ENCODE measurements at regions not wholly inside any gene's neighbourhood (a gene's known extent, or its start where the extent isn't known, plus 50 kb on each side); places are given as distances from the start of the nearest gene placed in this dataset.

DNA sequence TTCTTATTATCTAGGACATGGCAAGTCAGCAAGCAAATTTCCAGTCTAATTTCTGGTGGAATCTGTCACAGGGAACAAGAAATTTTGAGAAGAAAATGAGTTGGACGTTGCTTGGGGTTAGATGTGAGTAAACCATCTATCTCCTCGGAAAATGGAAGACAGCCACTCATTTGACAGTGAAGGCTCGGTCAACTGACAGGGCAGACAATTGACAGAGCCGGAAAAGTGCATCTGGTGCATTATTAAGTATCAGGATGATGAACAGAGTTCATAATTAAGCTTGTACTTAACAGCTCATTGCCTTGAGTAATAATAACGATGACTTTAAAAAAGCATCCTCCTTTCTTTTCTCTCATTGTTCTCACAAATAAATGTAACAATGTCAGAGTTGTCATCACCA is 168.4 kb downstream of the MAD2L1 start:
- TF ChIP-seq EZH2phosphoT487 (IDR thresholded peaks at IDR 0.05; ENCODE audit: borderline replicate concordance), result no peak
- TF ChIP-seq, protein P1, sequence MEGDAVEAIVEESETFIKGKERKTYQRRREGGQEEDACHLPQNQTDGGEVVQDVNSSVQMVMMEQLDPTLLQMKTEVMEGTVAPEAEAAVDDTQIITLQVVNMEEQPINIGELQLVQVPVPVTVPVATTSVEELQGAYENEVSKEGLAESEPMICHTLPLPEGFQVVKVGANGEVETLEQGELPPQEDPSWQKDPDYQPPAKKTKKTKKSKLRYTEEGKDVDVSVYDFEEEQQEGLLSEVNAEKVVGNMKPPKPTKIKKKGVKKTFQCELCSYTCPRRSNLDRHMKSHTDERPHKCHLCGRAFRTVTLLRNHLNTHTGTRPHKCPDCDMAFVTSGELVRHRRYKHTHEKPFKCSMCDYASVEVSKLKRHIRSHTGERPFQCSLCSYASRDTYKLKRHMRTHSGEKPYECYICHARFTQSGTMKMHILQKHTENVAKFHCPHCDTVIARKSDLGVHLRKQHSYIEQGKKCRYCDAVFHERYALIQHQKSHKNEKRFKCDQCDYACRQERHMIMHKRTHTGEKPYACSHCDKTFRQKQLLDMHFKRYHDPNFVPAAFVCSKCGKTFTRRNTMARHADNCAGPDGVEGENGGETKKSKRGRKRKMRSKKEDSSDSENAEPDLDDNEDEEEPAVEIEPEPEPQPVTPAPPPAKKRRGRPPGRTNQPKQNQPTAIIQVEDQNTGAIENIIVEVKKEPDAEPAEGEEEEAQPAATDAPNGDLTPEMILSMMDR (conservative IDR thresholded peaks at IDR 0.05; ENCODE audit: low read length), result no peak
- Histone ChIP-seq H4K20me1 (ENCODE audit: insufficient read depth, low read length, poor library complexity, severe bottlenecking) (no peaks in the 10 kb centered on the region), H3K9me3 (ENCODE audit: insufficient read depth, low read depth, low read length) (no peaks in the 10 kb centered on the region), H3K9ac (ENCODE audit: low read depth, low read length, poor library complexity, severe bottlenecking) (no peak overlapping the region), H3K79me2 (ENCODE audit: insufficient read depth, low read length) (no peaks in the 10 kb centered on the region), H3K36me3 (ENCODE audit: insufficient read depth, low read length) (no peaks in the 10 kb centered on the region), H3F3A (ENCODE audit: low read depth) (no peaks in the 10 kb centered on the region), H3K9me2 (replicated peaks; ENCODE audit: low read depth, low read length) (no peaks in the 10 kb centered on the region), H3K4me1 (ENCODE audit: insufficient read depth, low read length, poor library complexity, severe bottlenecking) (no peaks in the 10 kb centered on the region), H3K4me2 (ENCODE audit: low read depth, low read length, poor library complexity, severe bottlenecking) (no peak overlapping the region), H2AFZ (ENCODE audit: low read length) (no peak overlapping the region), H3K27me3 (ENCODE audit: insufficient read depth, low read length, poor library complexity, severe bottlenecking) (no peaks in the 10 kb centered on the region), H3K4me3 (ENCODE audit: low read length, poor library complexity, severe bottlenecking) (no peak overlapping the region)

DNA sequence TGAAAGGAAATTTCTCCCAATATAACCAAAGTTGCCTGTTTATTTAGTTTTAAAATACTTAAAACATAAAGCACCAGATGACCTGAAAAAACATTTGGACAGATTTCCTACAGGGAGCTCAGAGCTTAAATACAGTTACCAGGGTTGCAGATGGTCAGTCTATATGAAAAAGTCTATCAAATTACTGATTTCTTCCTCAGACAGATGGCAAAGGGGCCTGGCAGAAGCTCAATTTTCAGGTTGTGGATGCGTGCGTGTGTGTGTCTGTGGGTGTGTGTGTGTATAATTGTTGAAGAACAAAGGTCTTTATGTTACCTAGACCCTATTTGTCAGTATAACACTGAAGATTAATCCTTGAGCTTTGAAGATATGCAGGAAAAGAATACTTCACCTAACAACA is 169.4 kb downstream of the MAD2L1 start:
- no peaks in the 10 kb centered on the region for H3K9me2 ChIP-seq (replicated peaks; ENCODE audit: low read depth, low read length)
- no peak overlapping the region for H3K4me2 ChIP-seq (ENCODE audit: low read depth, low read length, poor library complexity, severe bottlenecking)
- no peaks in the 10 kb centered on the region for H3K79me2 ChIP-seq (ENCODE audit: insufficient read depth, low read length)
- H3K27me3 ChIP-seq (ENCODE audit: insufficient read depth, low read length, poor library complexity, severe bottlenecking), result no peaks in the 10 kb centered on the region
- no peaks in the 10 kb centered on the region for H4K20me1 ChIP-seq (ENCODE audit: insufficient read depth, low read length, poor library complexity, severe bottlenecking)
- no peak overlapping the region for H3K9ac ChIP-seq (ENCODE audit: low read depth, low read length, poor library complexity, severe bottlenecking)
- H3K36me3 ChIP-seq (ENCODE audit: insufficient read depth, low read length), result no peaks in the 10 kb centered on the region
- TF ChIP-seq EZH2phosphoT487 (IDR thresholded peaks at IDR 0.05; ENCODE audit: borderline replicate concordance), result no peak
- TF ChIP-seq, protein P1 (conservative IDR thresholded peaks at IDR 0.05; ENCODE audit: low read length), result no peak
- no peak overlapping the region for H2AFZ ChIP-seq (ENCODE audit: low read length)
- H3F3A ChIP-seq (ENCODE audit: low read depth), result no peaks in the 10 kb centered on the region
- H3K4me1 ChIP-seq (ENCODE audit: insufficient read depth, low read length, poor library complexity, severe bottlenecking), result no peaks in the 10 kb centered on the region
- H3K4me3 ChIP-seq (ENCODE audit: low read length, poor library complexity, severe bottlenecking), result no peak overlapping the region
- no peaks in the 10 kb centered on the region for H3K9me3 ChIP-seq (ENCODE audit: insufficient read depth, low read depth, low read length)

DNA sequence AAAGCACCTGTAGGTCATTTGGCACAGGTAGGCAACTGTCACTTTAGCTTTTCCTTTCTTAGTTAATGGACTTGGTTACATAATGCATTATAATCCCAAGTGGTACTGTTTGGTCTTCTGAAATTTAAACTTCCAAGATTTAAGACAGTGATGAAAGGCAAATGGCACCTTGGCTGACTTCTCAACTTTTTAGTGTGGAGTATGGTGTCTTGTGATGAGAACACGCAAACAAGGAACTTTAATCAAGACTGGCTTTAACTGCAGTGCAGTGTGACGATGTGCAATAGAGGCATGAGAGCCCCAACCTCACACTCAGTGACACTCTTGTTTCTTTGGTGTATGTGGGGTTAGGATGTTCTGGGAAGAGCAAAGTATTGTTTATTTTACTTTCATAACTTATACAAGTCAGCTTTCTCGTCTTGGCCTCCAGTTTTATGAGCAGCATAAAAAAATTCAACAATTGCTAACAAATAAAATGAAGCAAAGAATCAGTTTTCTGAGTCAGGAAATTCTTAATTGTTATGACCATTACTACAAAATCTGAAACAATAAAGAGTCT is 171.9 kb downstream of the MAD2L1 start:
- no peak overlapping the region for H3K4me2 ChIP-seq (ENCODE audit: low read depth, low read length, poor library complexity, severe bottlenecking)
- no peaks in the 10 kb centered on the region for H3K79me2 ChIP-seq (ENCODE audit: insufficient read depth, low read length)
- TF ChIP-seq, protein P1 (conservative IDR thresholded peaks at IDR 0.05; ENCODE audit: low read length), result no peak
- no peak for TF ChIP-seq EZH2phosphoT487 (IDR thresholded peaks at IDR 0.05; ENCODE audit: borderline replicate concordance)
- H3K36me3 ChIP-seq (ENCODE audit: insufficient read depth, low read length), result no peaks in the 10 kb centered on the region
- no peaks in the 10 kb centered on the region for H3K4me1 ChIP-seq (ENCODE audit: insufficient read depth, low read length, poor library complexity, severe bottlenecking)
- H2AFZ ChIP-seq (ENCODE audit: low read length), result no peak overlapping the region
- H4K20me1 ChIP-seq (ENCODE audit: insufficient read depth, low read length, poor library complexity, severe bottlenecking), result no peaks in the 10 kb centered on the region
- no peaks in the 10 kb centered on the region for H3K9me2 ChIP-seq (replicated peaks; ENCODE audit: low read depth, low read length)
- H3K9ac ChIP-seq (ENCODE audit: low read depth, low read length, poor library complexity, severe bottlenecking), result no peak overlapping the region
- no peaks in the 10 kb centered on the region for H3K27me3 ChIP-seq (ENCODE audit: insufficient read depth, low read length, poor library complexity, severe bottlenecking)
- H3K4me3 ChIP-seq (ENCODE audit: low read length, poor library complexity, severe bottlenecking), result no peak overlapping the region
- H3K9me3 ChIP-seq (ENCODE audit: insufficient read depth, low read depth, low read length), result no peaks in the 10 kb centered on the region
- no peaks in the 10 kb centered on the region for H3F3A ChIP-seq (ENCODE audit: low read depth)
